ENCODE measurements at regions not wholly inside any gene's neighbourhood (a gene's known extent, or its start where the extent isn't known, plus 50 kb on each side); places are given as distances from the start of the nearest gene placed in this dataset.

DNA sequence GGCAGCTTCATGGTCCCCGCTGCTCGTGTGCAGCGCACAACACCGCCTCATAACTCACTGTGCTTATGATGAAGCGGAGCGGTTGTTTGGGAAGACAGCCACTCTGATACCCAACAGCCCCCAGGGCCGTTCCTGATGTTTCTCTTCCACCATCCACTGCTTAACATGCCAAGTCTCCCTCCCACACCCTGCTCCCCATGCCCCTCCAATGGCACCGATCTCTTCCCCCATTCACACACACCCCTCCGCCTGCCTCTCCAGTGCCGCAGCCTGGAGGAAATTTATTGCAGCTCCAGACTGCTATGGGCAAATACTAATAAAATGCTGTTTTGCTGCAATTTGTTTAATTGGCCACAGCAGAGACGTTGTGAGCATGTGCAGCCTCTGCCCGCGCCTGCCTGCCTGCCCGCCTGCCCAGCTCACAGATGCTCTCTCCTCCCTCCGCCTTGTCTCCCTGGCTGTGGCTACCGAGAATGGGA is 80.3 kb upstream of the LHX1 start:
- peaks cover 0 to 16% of the 10 kb centered on the region in 2 experiments; a peak in 2 of 4 replicates for H3K4me1 ChIP-seq (ENCODE audit: control insufficient read depth in 1 of 2, insufficient read depth in 2 of 2, low read length in 2 of 2)
- no peak overlapping the region for H2AFZ ChIP-seq (ENCODE audit: low read depth, low read length, poor library complexity, severe bottlenecking)
- no peak overlapping the region for H3K4me2 ChIP-seq (ENCODE audit: low read length)
- no peaks in the 10 kb centered on the region for H3K36me3 ChIP-seq (ENCODE audit: control insufficient read depth in 1 of 2, insufficient read depth in 2 of 2, low read length in 2 of 2)
- H3K9me2 ChIP-seq (ENCODE audit: insufficient read depth), result no peaks in the 10 kb centered on the region
- H3K27ac ChIP-seq (ENCODE audit: low read depth, low read length), result no peak overlapping the region
- no peak for DNase-seq (ENCODE audit: low read depth, low spot score)
- H3K9ac ChIP-seq (ENCODE audit: low read length), result no peak overlapping the region
- ChIA-PET POLR2A (no interaction called here), RAD21 (ENCODE audit: low non-redundant PET in 1 of 2, low total read pairs in 2 of 2, uncharacterized antibody in 2 of 2, unreplicated experiment in 2 of 2) (no interaction called here), CTCF (no interaction called here)
- H3K27me3 ChIP-seq (ENCODE audit: insufficient read depth, low read length), result no peaks in the 10 kb centered on the region
- H3K4me3 ChIP-seq (replicated peaks in 1 of 2; ENCODE audit: low read depth in 1 of 2, low read length in 2 of 2), result no peak overlapping the region
- no peaks in the 10 kb centered on the region for H3K79me2 ChIP-seq (ENCODE audit: insufficient read depth, low read length)
- BruUV-seq (replicated peaks), result no TSS peak
- no peak for ATAC-seq
- H3K9me3 ChIP-seq (ENCODE audit: control insufficient read depth in 1 of 2, insufficient read depth in 1 of 2, low read depth in 1 of 2, low read length in 2 of 2), result no peaks in the 10 kb centered on the region
- TF ChIP-seq, protein P1, sequence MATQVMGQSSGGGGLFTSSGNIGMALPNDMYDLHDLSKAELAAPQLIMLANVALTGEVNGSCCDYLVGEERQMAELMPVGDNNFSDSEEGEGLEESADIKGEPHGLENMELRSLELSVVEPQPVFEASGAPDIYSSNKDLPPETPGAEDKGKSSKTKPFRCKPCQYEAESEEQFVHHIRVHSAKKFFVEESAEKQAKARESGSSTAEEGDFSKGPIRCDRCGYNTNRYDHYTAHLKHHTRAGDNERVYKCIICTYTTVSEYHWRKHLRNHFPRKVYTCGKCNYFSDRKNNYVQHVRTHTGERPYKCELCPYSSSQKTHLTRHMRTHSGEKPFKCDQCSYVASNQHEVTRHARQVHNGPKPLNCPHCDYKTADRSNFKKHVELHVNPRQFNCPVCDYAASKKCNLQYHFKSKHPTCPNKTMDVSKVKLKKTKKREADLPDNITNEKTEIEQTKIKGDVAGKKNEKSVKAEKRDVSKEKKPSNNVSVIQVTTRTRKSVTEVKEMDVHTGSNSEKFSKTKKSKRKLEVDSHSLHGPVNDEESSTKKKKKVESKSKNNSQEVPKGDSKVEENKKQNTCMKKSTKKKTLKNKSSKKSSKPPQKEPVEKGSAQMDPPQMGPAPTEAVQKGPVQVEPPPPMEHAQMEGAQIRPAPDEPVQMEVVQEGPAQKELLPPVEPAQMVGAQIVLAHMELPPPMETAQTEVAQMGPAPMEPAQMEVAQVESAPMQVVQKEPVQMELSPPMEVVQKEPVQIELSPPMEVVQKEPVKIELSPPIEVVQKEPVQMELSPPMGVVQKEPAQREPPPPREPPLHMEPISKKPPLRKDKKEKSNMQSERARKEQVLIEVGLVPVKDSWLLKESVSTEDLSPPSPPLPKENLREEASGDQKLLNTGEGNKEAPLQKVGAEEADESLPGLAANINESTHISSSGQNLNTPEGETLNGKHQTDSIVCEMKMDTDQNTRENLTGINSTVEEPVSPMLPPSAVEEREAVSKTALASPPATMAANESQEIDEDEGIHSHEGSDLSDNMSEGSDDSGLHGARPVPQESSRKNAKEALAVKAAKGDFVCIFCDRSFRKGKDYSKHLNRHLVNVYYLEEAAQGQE (IDR thresholded peaks at IDR 0.05; ENCODE audit: low read depth), result no peak
- no peak for TF ChIP-seq CBX3 (IDR thresholded peaks at IDR 0.05; ENCODE audit: low read depth)
- no peak for TF ChIP-seq EZH2 (IDR thresholded peaks at IDR 0.05)
- TF ChIP-seq ZBTB33 (IDR thresholded peaks at IDR 0.05; ENCODE audit: extremely low read depth, insufficient replicate concordance, low read length), result no peak
- no peak for TF ChIP-seq TCF7L2 (IDR thresholded peaks at IDR 0.05; ENCODE audit: borderline replicate concordance, extremely low read depth, insufficient read depth, insufficient read length)
- TF ChIP-seq EZH2phosphoT487 (IDR thresholded peaks at IDR 0.05; ENCODE audit: borderline replicate concordance), result no peak
- TF ChIP-seq SRF (IDR thresholded peaks at IDR 0.05; ENCODE audit: low read depth), result no peak
- no peak for TF ChIP-seq EGR1 (IDR thresholded peaks at IDR 0.05; ENCODE audit: low read depth)
- no peak for TF ChIP-seq YY1 (IDR thresholded peaks at IDR 0.05; ENCODE audit: extremely low read depth, insufficient replicate concordance, low read depth, low read length)
- no peak for TF ChIP-seq POLR2A (IDR thresholded peaks at IDR 0.05; ENCODE audit: borderline replicate concordance, extremely low read depth, insufficient read depth, insufficient read length)
- no peak for TF ChIP-seq MAX (IDR thresholded peaks at IDR 0.05)
- no peak for TF ChIP-seq ELF1 (IDR thresholded peaks at IDR 0.05; ENCODE audit: borderline replicate concordance, low read depth)
- TF ChIP-seq RAD21 (IDR thresholded peaks at IDR 0.05; ENCODE audit: low read depth), result no peak
- no peak for TF ChIP-seq JUND (IDR thresholded peaks at IDR 0.05)
- no peak for TF ChIP-seq CEBPB (IDR thresholded peaks at IDR 0.05; ENCODE audit: low read depth)
- TF ChIP-seq SP1 (IDR thresholded peaks at IDR 0.05; ENCODE audit: low read depth), result no peak
- intact Hi-C loops (cut with micrococcal nuclease), result loop anchor here (10.0 kb wide), 1 partner anchor 188 kb away; no protein-coding TSS in a partner anchor
- H4K20me1 ChIP-seq (ENCODE audit: insufficient read depth), result no peaks in the 10 kb centered on the region
